WTC11 (cell line): ENCODE measurements at regions not wholly inside any gene's neighbourhood (a gene's known extent, or its start where the extent isn't known, plus 50 kb on each side); places are given as distances from the start of the nearest gene placed in this dataset.

Source experiments
- ATAC-seq: fragments of 200-7000 bp; cut with Tn5 transposase; 2 replicates; pipeline ENCODE4 v1.10.0; 2021; ENCODE audit warnings: mild to moderate bottlenecking, moderate library complexity
- CTCF ChIA-PET: fragments of 300-600 bp; sonication (Branson Sonifier 250); formaldehyde crosslinking; loops from one replicate; lab custom pipeline; 2021; ENCODE audit warnings: antibody characterized with exemption; lab: Charles Lee
- POLR2A ChIA-PET: fragments of 350-600 bp; sonication (Branson Sonifier 250); formaldehyde crosslinking; loops from one replicate; lab custom pipeline; 2021; ENCODE audit warnings: antibody characterized with exemption; lab: Charles Lee
- DNase-seq: peaks from one replicate; pipeline ENCODE4 v3.0.0; 2021; ENCODE audit warnings: low spot score
- H3K27ac Mint-ChIP-seq: 2 replicates; pipeline ENCODE4 v1.8.0; 2021; ENCODE audit warnings: mixed read lengths
- H3K27me3 Mint-ChIP-seq: 2 replicates; pipeline ENCODE4 v1.8.0; 2021; ENCODE audit warnings: low read depth, mild to moderate bottlenecking, moderate library complexity, mixed read lengths
- H3K36me3 Mint-ChIP-seq: 2 replicates; pipeline ENCODE4 v1.8.0; 2021; ENCODE audit warnings: mixed read lengths
- H3K4me1 Mint-ChIP-seq: 2 replicates; pipeline ENCODE4 v1.8.0; 2022; ENCODE audit warnings: mixed read lengths
- H3K4me3 Mint-ChIP-seq: 2 replicates; pipeline ENCODE4 v1.8.0; 2021; ENCODE audit warnings: mild to moderate bottlenecking, moderate library complexity, mixed read lengths
- H3K9me3 Mint-ChIP-seq: 2 replicates; pipeline ENCODE4 v1.8.0; 2021; ENCODE audit warnings: mixed read lengths
- AFF4 ChIP-seq: sonication (generic); formaldehyde crosslinking; IDR thresholded peaks from 2 replicates; pipeline ENCODE4 v1.8.1; 2023; ENCODE audit warnings: mild to moderate bottlenecking, missing genetic modification reagents, borderline replicate concordance
- ARID4B ChIP-seq: sonication (generic); formaldehyde crosslinking; IDR thresholded peaks from 2 replicates; pipeline ENCODE4 v1.8.0; 2023; ENCODE audit warnings: missing genetic modification reagents, mild to moderate bottlenecking, borderline replicate concordance
- ATF1 ChIP-seq: sonication (generic); formaldehyde crosslinking; IDR thresholded peaks from 2 replicates; pipeline ENCODE4 v1.8.1; 2023; ENCODE audit warnings: mild to moderate bottlenecking, moderate library complexity, missing genetic modification reagents
- CBFB ChIP-seq: sonication (generic); formaldehyde crosslinking; IDR thresholded peaks from 2 replicates; pipeline ENCODE4 v1.8.1; 2022; ENCODE audit warnings: mild to moderate bottlenecking, low read depth, missing genetic modification reagents
- ELF4 ChIP-seq: sonication (generic); formaldehyde crosslinking; IDR thresholded peaks from 2 replicates; pipeline ENCODE4 v1.8.1; 2022; ENCODE audit warnings: low read depth, mild to moderate bottlenecking, moderate library complexity, missing genetic modification reagents
- JAZF1 ChIP-seq: fragments of 250-450 bp; sonication (Bioruptor Pico); IDR thresholded peaks from 2 replicates; pipeline ENCODE4 v1.9.0; 2021; ENCODE audit warnings: moderate library complexity, mild to moderate bottlenecking, inconsistent platforms
- JUN ChIP-seq: sonication (generic); formaldehyde crosslinking; IDR thresholded peaks from 2 replicates; pipeline ENCODE4 v1.8.0; 2023; ENCODE audit warnings: mild to moderate bottlenecking, missing genetic modification reagents
- MAX ChIP-seq: sonication (generic); formaldehyde crosslinking; IDR thresholded peaks from 2 replicates; pipeline ENCODE4 v1.8.0; 2022; ENCODE audit warnings: mild to moderate bottlenecking, missing genetic modification reagents
- NR1H2 ChIP-seq: sonication (generic); formaldehyde crosslinking; IDR thresholded peaks from 2 replicates; pipeline ENCODE4 v1.9.0; 2021; ENCODE audit warnings: mild to moderate bottlenecking, moderate library complexity, missing genetic modification reagents
- OVOL2 ChIP-seq: fragments of 250-450 bp; sonication (Bioruptor Pico); IDR thresholded peaks from 2 replicates; pipeline ENCODE4 v1.9.0; 2021; ENCODE audit warnings: mild to moderate bottlenecking, borderline replicate concordance
- RORB ChIP-seq: fragments of 250-450 bp; sonication (Bioruptor Pico); IDR thresholded peaks from 2 replicates; pipeline ENCODE4 v1.9.0; 2021; ENCODE audit warnings: mild to moderate bottlenecking
- SOX15 ChIP-seq: fragments of 250-450 bp; sonication (Bioruptor Pico); IDR thresholded peaks from 2 replicates; pipeline ENCODE4 v1.9.0; 2021; ENCODE audit warnings: mild to moderate bottlenecking
- TEAD1 ChIP-seq: sonication (generic); formaldehyde crosslinking; IDR thresholded peaks from 2 replicates; pipeline ENCODE4 v1.8.0; 2022; ENCODE audit warnings: mild to moderate bottlenecking, missing genetic modification reagents
- ZNF138 ChIP-seq: sonication (generic); formaldehyde crosslinking; conservative IDR thresholded peaks from 2 replicates; pipeline ENCODE4 v1.8.1; 2022; ENCODE audit warnings: mild to moderate bottlenecking, moderate library complexity, missing genetic modification reagents
- ZSCAN18 ChIP-seq: fragments of 250-450 bp; sonication (Bioruptor Pico); IDR thresholded peaks from 2 replicates; pipeline ENCODE4 v2.1.2; 2022; ENCODE audit warnings: mild to moderate bottlenecking, moderate library complexity
- TF ChIP-seq, protein P1 (sequence below): fragments of 250-450 bp; sonication (Bioruptor Pico); IDR thresholded peaks from 2 replicates; pipeline ENCODE4 v1.9.0; 2021; ENCODE audit warnings: moderate library complexity, mild to moderate bottlenecking, inconsistent platforms, borderline replicate concordance
- TF ChIP-seq, protein P2 (sequence below): sonication (generic); formaldehyde crosslinking; IDR thresholded peaks from 2 replicates; pipeline ENCODE4 v1.8.1; 2023; ENCODE audit warnings: mild to moderate bottlenecking, missing genetic modification reagents, moderate library complexity

- no peaks in the 10 kb centered on the region for H3K4me1 Mint-ChIP-seq
- no peaks in the 10 kb centered on the region for H3K36me3 Mint-ChIP-seq
- DNase-seq (no peak), ATAC-seq (no peak)
- peaks cover 4% of the 10 kb centered on the region; the same call in 1 of the 2 replicates for H3K27me3 Mint-ChIP-seq
- no peak overlapping the region for H3K27ac Mint-ChIP-seq
- H3K4me3 Mint-ChIP-seq = no peak overlapping the region
- ChIA-PET CTCF (no interaction called here), POLR2A (no interaction called here)
- no peaks in the 10 kb centered on the region for H3K9me3 Mint-ChIP-seq
- TF ChIP-seq ZSCAN18 (CRISPR knock-in tag) (no peak), ZNF138 (no peak), JAZF1 (CRISPR knock-in tag) (no peak)
Measured at GRCh38 chr2:235373171-235373570, 120.7 kb upstream of the AGAP1 start.

GRCh38 chr2:235377176-235377575, 116.7 kb upstream of the AGAP1 start:
- no peak for ATAC-seq
- H3K9me3 Mint-ChIP-seq = peaks cover 4% of the 10 kb centered on the region; the same call in 1 of the 2 replicates
- DNase-seq = no peak
- H3K36me3 Mint-ChIP-seq = no peaks in the 10 kb centered on the region
- POLR2A ChIA-PET = no interaction called here
- peaks cover 14% of the 10 kb centered on the region for H3K4me1 Mint-ChIP-seq
- H3K27me3 Mint-ChIP-seq = peaks cover 4% of the 10 kb centered on the region; the same call in 1 of the 2 replicates
- H3K4me3 Mint-ChIP-seq = no peak overlapping the region
- no peak overlapping the region for H3K27ac Mint-ChIP-seq
- CTCF ChIA-PET = no interaction called here
- no peak for TF ChIP-seq ZSCAN18 (CRISPR knock-in tag)

- ChIA-PET CTCF (no interaction called here), POLR2A (no interaction called here)
- ATAC-seq = no peak
- no peak overlapping the region for H3K27ac Mint-ChIP-seq
- DNase-seq = no peak
- peaks cover 4% of the 10 kb centered on the region; the same call in 1 of the 2 replicates for H3K27me3 Mint-ChIP-seq
- peaks cover 17% of the 10 kb centered on the region for H3K4me1 Mint-ChIP-seq
- H3K4me3 Mint-ChIP-seq = no peak overlapping the region
- no peaks in the 10 kb centered on the region for H3K36me3 Mint-ChIP-seq
- peaks cover 4% of the 10 kb centered on the region; the same call in 1 of the 2 replicates for H3K9me3 Mint-ChIP-seq
- no peak for TF ChIP-seq MAX (CRISPR knock-in tag)
- TF ChIP-seq ATF1 (CRISPR knock-in tag) = no peak
- no peak for TF ChIP-seq JUN
- no peak for TF ChIP-seq OVOL2 (CRISPR knock-in tag)
- no peak for TF ChIP-seq ELF4 (CRISPR knock-in tag)
- TF ChIP-seq SOX15 (CRISPR knock-in tag) = no peak
- TF ChIP-seq, protein P1, sequence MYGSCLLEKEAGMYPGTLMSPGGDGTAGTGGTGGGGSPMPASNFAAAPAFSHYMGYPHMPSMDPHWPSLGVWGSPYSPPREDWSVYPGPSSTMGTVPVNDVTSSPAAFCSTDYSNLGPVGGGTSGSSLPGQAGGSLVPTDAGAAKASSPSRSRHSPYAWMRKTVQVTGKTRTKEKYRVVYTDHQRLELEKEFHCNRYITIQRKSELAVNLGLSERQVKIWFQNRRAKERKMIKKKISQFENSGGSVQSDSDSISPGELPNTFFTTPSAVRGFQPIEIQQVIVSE (CRISPR knock-in tag) = no peak
- TF ChIP-seq ARID4B (CRISPR knock-in tag) = no peak
- TF ChIP-seq RORB = no peak
- TF ChIP-seq TEAD1 (CRISPR knock-in tag) = no peak
- no peak for TF ChIP-seq CBFB (CRISPR knock-in tag)
- TF ChIP-seq, protein P2, sequence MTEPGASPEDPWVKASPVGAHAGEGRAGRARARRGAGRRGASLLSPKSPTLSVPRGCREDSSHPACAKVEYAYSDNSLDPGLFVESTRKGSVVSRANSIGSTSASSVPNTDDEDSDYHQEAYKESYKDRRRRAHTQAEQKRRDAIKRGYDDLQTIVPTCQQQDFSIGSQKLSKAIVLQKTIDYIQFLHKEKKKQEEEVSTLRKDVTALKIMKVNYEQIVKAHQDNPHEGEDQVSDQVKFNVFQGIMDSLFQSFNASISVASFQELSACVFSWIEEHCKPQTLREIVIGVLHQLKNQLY (CRISPR knock-in tag) = no peak
- no peak for TF ChIP-seq AFF4 (CRISPR knock-in tag)
- no peak for TF ChIP-seq NR1H2
Measured at GRCh38 chr2:235378246-235378645, 115.6 kb upstream of the AGAP1 start.
